ENCODE measurements at regions not wholly inside any gene's neighbourhood (a gene's known extent, or its start where the extent isn't known, plus 50 kb on each side); places are given as distances from the start of the nearest gene placed in this dataset.
"Not testable (repeated sequence)": the region's sequence is repeated elsewhere in the genome, so short reads cannot be mapped to it uniquely, and the experiment has no call there.

- no peak for DNase-seq
Observed at GRCh38 chr5:30195036-30195435, 998.5 kb upstream of the CDH6 start.

DNA sequence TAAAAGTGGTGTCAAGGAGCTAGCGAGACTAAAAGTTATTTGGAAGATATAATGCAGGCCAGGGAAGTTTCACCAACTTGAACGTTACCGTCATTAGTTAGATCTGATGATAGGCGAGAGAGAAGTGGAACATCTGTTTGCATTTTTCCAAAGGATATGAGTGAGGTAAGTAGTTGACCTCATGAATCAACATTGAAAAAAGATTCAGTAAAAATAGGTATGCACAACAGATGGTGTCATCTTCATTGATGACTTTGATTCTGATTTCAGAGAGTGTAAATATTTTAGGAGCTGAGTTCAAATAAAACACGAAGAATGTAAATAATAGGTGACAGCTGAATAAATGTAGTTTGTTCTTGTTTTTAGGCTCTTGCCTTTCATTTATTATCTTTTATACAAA, 998.9 kb upstream of the CDH6 start:
- DNase-seq = no peak

DNA sequence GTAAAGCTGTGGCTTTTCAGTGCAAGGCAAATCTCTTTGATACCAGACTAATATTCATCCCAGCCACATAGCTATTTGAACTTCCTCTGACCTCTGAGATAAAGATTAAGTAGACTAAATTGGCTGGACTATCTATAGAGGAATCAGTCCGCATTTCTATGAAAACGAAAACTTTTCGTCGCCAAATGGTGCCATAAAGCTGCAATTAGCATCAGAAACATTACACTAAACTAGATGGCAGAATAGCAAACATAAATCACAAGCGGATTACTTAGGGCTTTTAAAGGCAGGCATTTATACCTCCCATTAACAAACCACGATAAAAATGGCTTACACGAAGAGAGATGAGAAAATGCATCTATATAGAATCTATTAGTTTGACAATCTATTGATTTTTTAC, 1009.7 kb upstream of the CDH6 start:
- DNase-seq = no peak

DNA sequence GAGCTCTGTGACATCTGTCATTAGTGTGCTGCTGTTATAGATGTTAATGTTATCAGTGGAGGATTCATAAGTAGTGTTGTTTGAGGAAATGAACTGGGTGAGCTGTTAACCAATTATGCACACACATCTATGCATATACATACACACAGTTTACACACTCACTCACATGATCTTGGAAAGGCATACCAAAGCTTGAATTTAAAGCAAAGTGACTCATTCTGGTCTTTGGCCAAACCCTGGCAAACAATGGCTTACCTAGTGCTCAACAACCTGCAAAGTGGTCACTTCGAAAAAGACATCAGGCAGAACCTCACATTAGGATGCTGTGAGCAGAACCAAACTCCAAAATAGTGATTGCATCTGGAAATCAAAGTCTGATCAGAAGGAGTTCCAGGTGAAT, 1037.3 kb upstream of the CDH6 start:
- DNase-seq = no peak

- DNase-seq = no peak
Observed at GRCh38 chr5:30152431-30152830, 1041.1 kb upstream of the CDH6 start.

- DNase-seq = no peak
Observed at GRCh38 chr5:30150231-30150630, 1043.3 kb upstream of the CDH6 start.

DNA sequence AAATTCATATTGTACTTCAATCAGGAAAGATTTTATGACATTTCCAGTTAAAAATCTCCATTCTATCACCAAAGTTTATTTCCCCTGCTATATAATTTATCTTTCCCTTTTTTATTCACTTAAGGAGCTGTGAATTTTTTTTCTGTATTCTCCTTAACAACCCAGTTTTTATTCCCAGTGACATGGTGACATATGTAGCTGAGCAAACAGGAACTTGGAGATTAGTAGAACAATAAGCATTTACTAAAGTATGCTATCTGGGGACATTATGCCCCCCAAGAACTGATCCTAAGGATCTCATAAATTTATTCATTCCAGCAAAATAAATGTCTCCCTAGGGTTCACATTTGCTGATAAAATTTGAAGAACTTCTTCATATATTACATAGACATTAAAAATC, 1044.0 kb upstream of the CDH6 start:
- DNase-seq = no peak

DNA sequence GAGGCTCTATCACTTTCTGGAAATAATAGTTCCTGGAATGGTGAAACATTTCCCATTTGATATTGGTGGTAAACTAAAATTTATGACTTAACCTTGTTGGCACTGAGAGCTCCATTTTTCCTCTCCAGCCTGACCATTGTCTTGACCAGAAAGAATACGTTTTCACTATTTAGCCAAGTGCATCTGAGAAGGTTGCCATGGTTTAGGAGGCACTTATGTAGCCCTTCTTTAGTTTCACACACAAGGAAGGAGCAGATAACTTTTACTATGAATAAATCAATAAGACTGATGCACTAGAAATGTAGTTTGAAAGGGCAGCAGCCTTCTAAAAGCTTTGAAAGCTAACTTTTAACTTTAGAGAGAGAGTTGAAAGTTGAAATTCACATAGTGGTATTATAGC, 1045.5 kb upstream of the CDH6 start:
- no peak for DNase-seq

DNA sequence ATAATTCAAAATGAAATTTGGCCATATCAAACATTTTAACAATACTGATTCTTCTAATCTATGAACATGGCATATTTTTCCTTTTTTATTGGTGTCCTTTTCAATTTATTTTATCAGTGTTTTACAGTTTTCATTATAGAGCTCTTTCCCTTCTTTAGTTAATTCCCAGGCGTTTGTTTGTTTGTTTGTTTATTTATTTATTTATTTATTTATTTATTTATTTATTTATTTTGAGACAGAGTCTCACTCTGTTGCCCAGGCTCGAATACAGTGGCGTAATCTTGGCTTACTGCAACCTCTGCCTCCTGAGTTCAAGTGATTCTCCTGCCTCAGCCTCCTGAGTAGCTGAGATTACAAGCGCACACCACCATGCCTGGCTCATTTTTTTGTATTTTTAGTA, 1049.4 kb upstream of the CDH6 start:
- DNase-seq = not testable (repeated sequence)

DNA sequence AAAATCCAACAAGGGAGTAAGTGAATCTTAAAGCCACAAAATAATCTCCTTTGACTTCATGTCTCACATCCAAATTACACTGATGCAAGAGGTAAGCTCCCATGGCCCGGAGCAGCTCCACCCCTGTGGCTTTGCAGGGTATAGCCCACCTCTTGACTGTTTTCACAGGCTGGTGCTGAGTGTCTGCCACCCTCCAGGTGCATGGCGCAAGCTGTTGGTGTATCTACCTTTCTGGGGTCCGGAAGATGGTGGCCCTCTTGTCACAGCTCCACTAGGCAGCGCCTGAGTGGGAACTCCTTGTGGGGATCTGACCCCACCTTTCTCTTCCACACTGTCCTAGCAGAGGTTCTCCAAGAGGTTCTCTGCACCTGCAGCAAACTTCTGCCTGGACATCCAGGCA, 1051.1 kb upstream of the CDH6 start:
- DNase-seq = no peak

DNA sequence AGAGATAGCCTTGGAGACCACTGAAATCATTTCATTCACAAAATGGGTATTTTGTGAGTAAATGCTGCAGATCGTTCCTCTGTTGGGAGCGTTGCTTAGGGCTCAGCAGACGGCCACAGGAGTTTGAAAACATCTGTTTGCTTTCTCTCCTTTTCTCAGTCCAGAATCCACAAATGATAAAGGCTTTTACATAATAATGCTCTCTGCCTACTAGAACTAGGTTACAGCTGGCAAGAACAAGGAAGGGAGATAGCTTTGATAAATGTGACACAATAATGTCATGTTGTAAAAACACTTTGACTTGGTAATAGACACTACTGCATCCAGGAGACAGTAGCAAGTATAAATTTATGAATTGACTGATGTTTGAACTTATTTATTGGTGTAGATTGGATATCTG, 1072.4 kb upstream of the CDH6 start:
- no peak for DNase-seq

GRCh38 chr5:30117135-30117534, 1076.4 kb upstream of the CDH6 start:
- DNase-seq = no peak

DNA sequence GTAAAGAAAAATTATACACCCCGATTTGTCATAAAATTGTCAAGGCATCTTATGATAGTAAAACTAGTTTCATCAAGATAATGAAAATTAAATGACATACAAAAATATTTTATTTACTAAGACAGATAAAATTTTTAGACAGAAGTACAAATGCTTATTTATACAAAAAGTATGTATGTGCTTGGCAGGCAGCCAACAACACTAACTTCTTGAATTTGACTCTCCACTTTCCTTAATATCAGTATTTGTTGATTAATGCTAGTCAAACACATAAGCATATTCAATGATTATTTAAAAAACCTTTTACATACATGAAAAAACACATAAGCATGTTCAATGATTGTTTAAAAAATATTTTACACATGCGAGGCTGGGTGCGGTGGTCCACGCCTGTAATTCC, 1079.9 kb upstream of the CDH6 start:
- DNase-seq = no peak

DNA sequence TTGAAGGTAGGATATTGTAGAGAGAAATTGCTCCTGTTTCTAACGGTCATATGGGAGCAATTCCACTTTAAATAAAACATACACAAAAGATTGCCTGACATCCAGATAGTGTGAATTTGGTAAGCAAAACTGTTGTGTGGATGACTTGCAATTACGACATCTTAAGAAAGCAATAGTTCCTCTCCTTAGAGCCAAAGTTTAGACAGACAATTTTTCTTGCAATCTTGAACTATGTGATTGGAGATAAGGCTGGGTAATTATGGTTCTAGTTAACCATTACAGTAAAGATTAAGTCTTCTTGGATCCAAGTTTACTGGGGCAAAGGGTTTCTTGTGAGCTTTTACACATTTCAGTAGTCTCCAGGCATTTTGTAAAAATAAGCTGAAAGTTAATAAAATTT, 1080.6 kb upstream of the CDH6 start:
- no peak for DNase-seq

DNA sequence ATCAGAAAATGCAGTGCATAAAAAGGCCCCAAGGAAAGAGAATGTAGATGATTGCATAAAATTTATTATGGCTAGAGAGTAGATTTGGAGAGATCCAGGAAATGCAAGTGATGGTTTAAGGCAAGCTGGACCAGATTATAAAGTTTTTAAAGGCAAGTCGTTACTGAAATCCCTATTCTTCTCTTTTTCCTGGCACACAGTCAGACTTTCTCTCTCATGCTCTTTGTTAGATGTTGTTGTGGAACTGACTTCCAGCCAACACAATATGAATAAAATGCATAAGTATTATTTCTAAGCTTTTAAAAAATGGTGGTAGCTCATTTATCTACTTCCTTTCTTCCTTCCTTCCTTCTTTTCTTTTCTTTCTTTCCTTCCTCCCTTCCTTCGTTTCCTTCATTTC, 1085.4 kb upstream of the CDH6 start:
- DNase-seq = no peak

DNA sequence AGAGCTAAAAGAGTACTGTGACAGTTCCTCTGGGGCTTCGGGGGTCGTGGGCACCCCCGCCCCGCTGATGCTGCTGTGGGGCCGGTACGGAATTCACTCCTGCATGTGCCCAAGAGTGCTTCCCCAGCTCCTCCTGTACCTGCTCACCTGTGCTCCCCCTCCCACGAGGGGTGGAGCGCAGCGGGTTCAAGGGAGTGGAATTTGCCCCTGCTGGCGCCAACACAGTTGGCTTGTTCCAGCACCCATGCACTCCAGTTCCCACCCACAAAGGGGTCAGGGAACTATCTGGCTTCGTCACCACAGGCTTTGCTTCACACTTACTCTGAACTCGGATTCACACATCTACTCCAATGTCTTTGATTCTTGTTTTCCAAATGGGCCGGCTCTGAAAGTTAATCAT, 1086.9 kb upstream of the CDH6 start:
- no peak for DNase-seq

GRCh38 chr5:30104872-30105596, 1088.5 kb upstream of the CDH6 start:
- DNase-seq = no peak

- no peak for DNase-seq
Observed at GRCh38 chr5:30103452-30104202, 1089.9 kb upstream of the CDH6 start.

DNA sequence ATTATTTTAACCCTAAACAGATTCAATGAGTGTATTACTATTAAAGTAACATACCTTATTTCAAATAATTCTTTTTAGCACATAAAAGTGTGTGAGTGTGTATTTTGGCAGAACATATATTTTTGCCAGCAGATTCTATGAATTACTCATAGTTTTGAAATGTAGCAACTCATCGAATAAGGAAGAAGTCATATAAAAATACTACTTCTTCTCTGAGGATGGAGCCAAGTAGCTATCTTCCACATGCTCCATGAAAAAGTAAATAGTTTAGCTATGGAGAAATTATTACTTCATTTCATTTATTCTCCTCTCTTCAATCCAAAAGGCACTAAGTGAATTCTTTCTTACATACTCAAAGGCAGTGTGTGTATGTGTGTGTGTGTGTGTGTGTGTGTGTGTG, 1090.4 kb upstream of the CDH6 start:
- no peak for DNase-seq

- no peak for DNase-seq
Observed at GRCh38 chr5:30102185-30102584, 1091.3 kb upstream of the CDH6 start.

DNA sequence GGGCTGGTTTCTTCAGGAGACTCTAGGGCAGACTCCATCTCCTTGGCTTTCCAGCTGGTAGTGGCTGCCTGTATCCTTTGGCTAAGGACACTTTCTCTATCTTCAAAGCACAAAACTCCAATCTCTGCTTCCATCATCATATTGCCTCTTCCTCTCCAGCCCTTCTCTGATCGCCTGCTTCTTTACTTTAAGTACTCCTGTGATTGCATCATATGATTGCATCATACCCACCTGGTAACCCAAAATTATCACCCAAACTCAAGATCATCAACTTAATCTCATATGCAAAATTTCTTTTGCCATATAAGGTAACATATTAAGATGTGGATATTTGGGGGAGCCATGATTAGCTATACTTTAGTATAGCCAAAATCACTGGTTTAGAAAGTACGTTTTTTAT, 1092.6 kb upstream of the CDH6 start:
- no peak for DNase-seq

- no peak for DNase-seq
Observed at GRCh38 chr5:30100148-30100713, 1093.3 kb upstream of the CDH6 start.

GRCh38 chr5:30099634-30100033, 1093.9 kb upstream of the CDH6 start:
- DNase-seq = no peak
